H1 (cell line): ENCODE measurements at regions not wholly inside any gene's neighbourhood (a gene's known extent, or its start where the extent isn't known, plus 50 kb on each side); places are given as distances from the start of the nearest gene placed in this dataset.

Experiments
- CHD7 ChIP-seq: fragments of 300-600 bp; sonication (generic); IDR thresholded peaks from 2 replicates; pipeline ENCODE4 v1.7.1; 2012; ENCODE audit warnings: low read length, moderate library complexity, mild to moderate bottlenecking, inconsistent platforms; ENCODE audit not compliant: insufficient replicate concordance
- KDM5A ChIP-seq: fragments of 200-600 bp; IDR thresholded peaks from 2 replicates; pipeline ENCODE4 v1.7.1; 2012; ENCODE audit warnings: mild to moderate bottlenecking, low read length, inconsistent platforms, mixed read lengths
- SIN3A ChIP-seq, 2 experiments: IDR thresholded peaks in 1 of 2; conservative IDR thresholded peaks in 1 of 2; 2 replicates each; pipeline ENCODE4 v1.6.1; 2011 to 2012; ENCODE audit warnings: low read length in 2 of 2, improper control_type of control experiment in 1 of 2, low read depth in 1 of 2, mild to moderate bottlenecking in 1 of 2

- TF ChIP-seq CHD7 (no peak), KDM5A (no peak), SIN3A (conservative IDR thresholded peaks at IDR 0.05 in 1 of 2, IDR thresholded peaks at IDR 0.05 in 1 of 2; ENCODE audit: low read depth in 1 of 2, low read length in 2 of 2) (no peak)
These were observed 159.5 kb downstream of the VRK1 start (continued) for GRCh38 chr14:96956464-96957239.
